GM10266 (cell line): ENCODE measurements at regions not wholly inside any gene's neighbourhood (a gene's known extent, or its start where the extent isn't known, plus 50 kb on each side); places are given as distances from the start of the nearest gene placed in this dataset.
"Not testable (repeated sequence)": the region's sequence is repeated elsewhere in the genome, so short reads cannot be mapped to it uniquely, and the experiment has no call there.

Experiments
- DNase-seq: peaks from one replicate; pipeline ENCODE4 v3.0.0; 2012; ENCODE audit errors: extremely low spot score
- TF ChIP-seq, protein P1 (sequence below): IDR thresholded peaks from 2 replicates; pipeline ENCODE4 v1.5.1; 2012; ENCODE audit warnings: mild to moderate bottlenecking, low read depth; ENCODE audit not compliant: control insufficient read depth, insufficient read depth; ENCODE audit errors: missing control alignments

DNA sequence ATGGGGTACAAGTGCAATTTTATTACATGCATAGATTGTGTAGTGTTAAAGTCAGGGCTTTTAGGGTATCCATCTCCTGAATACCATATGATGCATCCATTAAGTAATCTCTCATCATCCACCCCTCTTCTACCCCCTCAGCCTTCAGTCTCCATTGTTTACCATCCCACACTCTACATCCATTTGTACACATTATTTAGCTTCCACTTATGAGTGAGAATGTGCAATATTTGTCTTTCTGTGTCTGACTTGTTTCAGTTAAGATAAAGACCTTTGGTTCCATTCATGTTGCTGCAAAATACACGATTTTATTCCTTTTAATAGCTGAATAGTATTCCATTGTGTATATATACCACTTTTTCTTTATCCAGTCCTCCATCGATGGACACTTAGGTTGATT is 222.5 kb upstream of the USP24 start:
- TF ChIP-seq, protein P1, sequence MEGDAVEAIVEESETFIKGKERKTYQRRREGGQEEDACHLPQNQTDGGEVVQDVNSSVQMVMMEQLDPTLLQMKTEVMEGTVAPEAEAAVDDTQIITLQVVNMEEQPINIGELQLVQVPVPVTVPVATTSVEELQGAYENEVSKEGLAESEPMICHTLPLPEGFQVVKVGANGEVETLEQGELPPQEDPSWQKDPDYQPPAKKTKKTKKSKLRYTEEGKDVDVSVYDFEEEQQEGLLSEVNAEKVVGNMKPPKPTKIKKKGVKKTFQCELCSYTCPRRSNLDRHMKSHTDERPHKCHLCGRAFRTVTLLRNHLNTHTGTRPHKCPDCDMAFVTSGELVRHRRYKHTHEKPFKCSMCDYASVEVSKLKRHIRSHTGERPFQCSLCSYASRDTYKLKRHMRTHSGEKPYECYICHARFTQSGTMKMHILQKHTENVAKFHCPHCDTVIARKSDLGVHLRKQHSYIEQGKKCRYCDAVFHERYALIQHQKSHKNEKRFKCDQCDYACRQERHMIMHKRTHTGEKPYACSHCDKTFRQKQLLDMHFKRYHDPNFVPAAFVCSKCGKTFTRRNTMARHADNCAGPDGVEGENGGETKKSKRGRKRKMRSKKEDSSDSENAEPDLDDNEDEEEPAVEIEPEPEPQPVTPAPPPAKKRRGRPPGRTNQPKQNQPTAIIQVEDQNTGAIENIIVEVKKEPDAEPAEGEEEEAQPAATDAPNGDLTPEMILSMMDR = no peak
- no peak for DNase-seq

GRCh38 chr1:55430720-55431119 is 215.6 kb upstream of the USP24 start:
- DNase-seq = not testable (repeated sequence)

DNA sequence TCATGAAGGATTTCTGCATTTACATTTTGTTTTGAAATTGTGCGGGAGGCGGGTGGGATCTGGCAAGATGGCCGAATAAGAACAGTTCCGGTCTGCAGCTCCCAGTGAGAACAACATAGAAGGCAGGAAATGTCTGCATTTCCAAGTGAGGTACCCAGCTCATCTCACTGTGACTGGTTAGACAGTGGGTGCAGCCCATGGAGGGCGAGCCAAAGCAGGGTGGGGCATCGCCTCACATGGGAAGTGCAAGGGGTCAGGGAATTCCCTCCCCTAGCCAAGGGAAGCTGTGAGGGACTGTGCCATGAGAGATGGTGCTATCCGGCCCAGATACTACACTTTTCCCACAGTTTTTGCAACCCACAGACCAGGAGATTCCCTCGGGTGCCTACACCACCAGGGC is 215.0 kb upstream of the USP24 start:
- not testable (repeated sequence) for DNase-seq

DNA sequence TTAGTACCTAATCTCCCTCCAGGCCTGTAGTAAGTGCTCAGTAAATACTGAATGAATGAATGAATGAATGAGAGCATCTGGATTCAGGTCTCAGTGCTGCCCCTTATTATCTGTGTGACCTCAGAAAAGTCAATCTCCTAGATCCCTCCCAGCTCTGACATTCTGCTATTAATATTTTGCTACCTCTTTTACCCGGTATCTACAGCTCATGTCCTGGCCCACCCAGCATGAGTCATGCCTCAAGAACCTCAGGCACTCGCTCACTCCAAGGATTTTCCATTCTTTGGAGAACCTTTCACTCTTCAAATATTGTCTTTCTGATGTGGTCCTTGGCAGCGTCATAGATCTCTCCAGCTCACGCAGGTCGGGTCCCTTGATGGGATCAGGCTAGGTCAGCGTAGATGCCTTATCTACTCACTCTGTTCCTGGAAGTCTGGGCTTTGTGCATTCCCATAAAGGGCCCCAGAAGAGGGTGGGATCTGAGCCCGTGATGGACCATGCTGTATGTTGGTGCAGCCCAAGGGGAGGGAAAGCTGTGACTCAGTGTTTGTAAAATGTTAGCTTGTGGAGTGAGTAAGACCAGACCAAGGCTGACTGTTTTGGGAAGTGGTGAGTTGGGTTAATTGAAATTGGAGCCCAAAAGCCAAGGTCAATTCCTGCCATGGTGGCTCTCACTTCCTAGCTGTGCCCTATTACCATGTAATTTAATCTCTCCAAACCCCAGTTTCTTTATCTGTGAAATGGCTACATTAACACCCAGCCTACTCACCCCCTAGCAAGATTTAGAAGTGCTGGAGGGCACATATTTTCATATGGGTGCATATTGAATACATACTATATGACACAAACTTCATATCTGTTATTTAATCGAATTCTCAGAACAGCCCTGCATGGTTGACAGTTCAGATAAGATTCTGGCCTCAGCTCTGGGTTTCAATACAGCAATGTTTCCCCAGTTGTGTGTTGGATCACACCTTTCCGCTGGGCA is 214.1 kb upstream of the USP24 start:
- TF ChIP-seq, protein P1 = no peak

GRCh38 chr1:55428231-55428630 is 213.1 kb upstream of the USP24 start:
- TF ChIP-seq, protein P1 = no peak
- no peak for DNase-seq

More for the DNA sequence above, 214.1 kb upstream of the USP24 start:
- no peak for DNase-seq

DNA sequence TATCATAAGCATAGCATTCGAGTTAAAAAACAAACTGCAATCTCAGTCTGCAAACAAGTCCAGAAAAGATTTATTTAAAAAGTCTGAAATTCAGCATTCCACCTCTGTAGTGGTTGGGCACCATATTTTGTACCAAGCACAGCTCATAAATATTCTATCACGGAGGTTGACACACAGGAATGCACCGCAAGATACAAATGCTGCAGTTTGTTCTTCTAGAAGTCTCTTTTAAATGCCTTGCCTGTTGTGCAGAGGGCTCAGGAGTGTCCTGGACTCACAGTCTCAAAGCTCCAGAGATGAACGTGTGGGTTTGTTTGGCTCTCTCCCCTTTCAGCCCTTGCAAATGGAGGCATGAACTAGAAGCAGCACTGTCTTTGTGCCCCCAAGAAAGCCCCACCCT is 212.4 kb upstream of the USP24 start:
- DNase-seq = no peak
- TF ChIP-seq, protein P1 = no peak

DNA sequence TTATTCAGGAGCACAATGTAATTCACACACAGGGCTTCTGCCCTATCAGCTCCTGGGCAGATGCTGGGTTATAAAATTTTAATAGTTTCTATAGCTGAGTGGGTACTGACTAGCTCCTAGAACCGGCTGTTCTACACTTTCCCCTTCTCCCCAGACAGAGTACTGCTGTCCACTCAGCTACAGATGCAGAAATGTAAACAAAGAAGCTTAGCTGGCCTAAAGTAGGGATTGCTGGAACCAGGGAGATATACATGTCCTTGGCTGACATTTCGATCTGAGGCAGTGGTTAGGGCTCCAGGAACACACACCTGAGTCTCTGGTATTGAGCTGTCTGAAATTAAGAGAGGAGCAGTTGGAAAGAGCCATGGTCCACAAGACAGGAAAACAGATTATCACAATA is 211.5 kb upstream of the USP24 start:
- no peak for DNase-seq
- TF ChIP-seq, protein P1 = no peak

GRCh38 chr1:55426156-55426555 is 211.0 kb upstream of the USP24 start:
- TF ChIP-seq, protein P1 = no peak
- DNase-seq = no peak
